Caco-2 (cell line): ENCODE measurements at regions not wholly inside any gene's neighbourhood (a gene's known extent, or its start where the extent isn't known, plus 50 kb on each side); places are given as distances from the start of the nearest gene placed in this dataset.

Experiments used
- BruUV-seq: library from RNA; stranded (reverse); fragments of 400-500 nt; replicated peaks from 2 replicates; lab custom pipeline; 2021; lab: Mats Ljungman, UMichigan
- CTCF ChIA-PET: fragments of 300-600 bp; sonication (Branson Sonifier 250); formaldehyde crosslinking; loops from one replicate; lab custom pipeline; 2022; ENCODE audit warnings: antibody characterized with exemption; lab: Charles Lee
- POLR2A ChIA-PET: fragments of 300-600 bp; sonication (Branson Sonifier 250); formaldehyde crosslinking; loops from one replicate; lab custom pipeline; 2022; ENCODE audit warnings: antibody characterized with exemption; lab: Charles Lee
- DNase-seq, 2 experiments: peaks; one replicate each; pipeline versions ENCODE4 v3.0.0 to v3.0.0-alpha.2; 2020 to 2022
- H3K27me3 ChIP-seq: replicated peaks from 2 replicates; pipeline ENCODE4 v1.6.0; 2011; ENCODE audit warnings: low read length; ENCODE audit not compliant: control insufficient read depth, insufficient read depth
- H3K36me3 ChIP-seq: 2 replicates; pipeline ENCODE4 v1.5.1; 2011; ENCODE audit warnings: low read length; ENCODE audit not compliant: control insufficient read depth, insufficient read depth
- H3K4me1 ChIP-seq: fragments of 250-450 bp; sonication (Bioruptor Pico); 2 replicates; pipeline ENCODE4 v1.5.1; 2020; ENCODE audit warnings: mild to moderate bottlenecking
- H3K4me3 ChIP-seq: 2 replicates; pipeline ENCODE4 v1.5.1; 2011; ENCODE audit warnings: low read depth, mild to moderate bottlenecking, control low read depth, low read length
- H3K9me3 ChIP-seq: fragments of 250-450 bp; sonication (Bioruptor Pico); 2 replicates; pipeline ENCODE4 v1.5.1; 2020; ENCODE audit warnings: mild to moderate bottlenecking, moderate library complexity
- H3K27ac Mint-ChIP-seq: one replicate; pipeline ENCODE4 v1.8.0; 2022; ENCODE audit warnings: mixed read lengths; ENCODE audit not compliant: unreplicated experiment
- H3K27me3 Mint-ChIP-seq: one replicate; pipeline ENCODE4 v1.8.0; 2022; ENCODE audit warnings: mixed read lengths; ENCODE audit not compliant: insufficient read depth, unreplicated experiment
- H3K36me3 Mint-ChIP-seq: one replicate; pipeline ENCODE4 v1.8.0; 2022; ENCODE audit warnings: mild to moderate bottlenecking, mixed read lengths; ENCODE audit not compliant: insufficient read depth, unreplicated experiment
- H3K4me1 Mint-ChIP-seq: one replicate; pipeline ENCODE4 v1.8.0; 2022; ENCODE audit warnings: low read depth, mixed read lengths; ENCODE audit not compliant: unreplicated experiment
- H3K4me3 Mint-ChIP-seq: one replicate; pipeline ENCODE4 v1.8.0; 2022; ENCODE audit warnings: mild to moderate bottlenecking, moderate library complexity, mixed read lengths; ENCODE audit not compliant: unreplicated experiment
- H3K9me3 Mint-ChIP-seq: one replicate; pipeline ENCODE4 v1.8.0; 2022; ENCODE audit warnings: mixed read lengths; ENCODE audit not compliant: unreplicated experiment
- CTCF ChIP-seq, 2 experiments: fragments of 200-600 bp in 1 of 2; IDR thresholded peaks; 1 replicate in 1 of 2; 2 replicates in 1 of 2; pipeline versions ENCODE4 v1.5.1 to v1.8.0; 2011 to 2022; ENCODE audit warnings: antibody characterized with exemption in 1 of 2, control low read depth in 1 of 2, inconsistent platforms in 1 of 2, low read depth in 1 of 2, low read length in 1 of 2, mild to moderate bottlenecking in 1 of 2, moderate library complexity in 1 of 2; ENCODE audit not compliant: insufficient read depth in 1 of 2, severe bottlenecking in 1 of 2, unreplicated experiment in 1 of 2
- intact Hi-C: fragments of 100-400 bp; cut with micrococcal nuclease; formaldehyde crosslinking; loops from one replicate; pipeline ENCODE4 v1.10.0; 2022; ENCODE audit not compliant: unreplicated experiment

GRCh38 chr12:114213055-114213581, 192.8 kb downstream of the TBX5 start:
- Histone ChIP-seq H3K36me3 (no peaks in the 10 kb centered on the region), H3K4me3 (no peak overlapping the region), H3K4me1 (no peaks in the 10 kb centered on the region), H3K27me3 (no peaks in the 10 kb centered on the region; the same call in 1 of the 2 replicates), H3K9me3 (no peaks in the 10 kb centered on the region)
- intact Hi-C loops, result loop anchor here (5.0 kb wide), 1 partner anchor 231 kb away; no protein-coding TSS in a partner anchor
- Mint-ChIP-seq H3K36me3 (no peaks in the 10 kb centered on the region), H3K4me1 (no peaks in the 10 kb centered on the region), H3K9me3 (no peaks in the 10 kb centered on the region), H3K27ac (no peak overlapping the region), H3K4me3 (no peak overlapping the region), H3K27me3 (peaks cover 16% of the 10 kb centered on the region)
- POLR2A ChIA-PET, result no interaction called here
- BruUV-seq, result no TSS peak
- peak; percentile 16 to 17 for TF ChIP-seq CTCF (IDR thresholded peaks at IDR 0.05; ENCODE audit: insufficient read depth in 1 of 2, low read depth in 1 of 2, low read length in 1 of 2, severe bottlenecking in 1 of 2, unreplicated experiment in 1 of 2)
- DNase-seq, result no peak
- CTCF ChIA-PET, result interaction anchor here (1.1 kb wide), 1 partner anchor 233 kb away, joined by 6 read pairs; no protein-coding TSS in a partner anchor

- Histone ChIP-seq H3K4me1 (no peaks in the 10 kb centered on the region), H3K4me3 (no peak overlapping the region), H3K36me3 (no peaks in the 10 kb centered on the region), H3K9me3 (no peaks in the 10 kb centered on the region), H3K27me3 (no peaks in the 10 kb centered on the region; the same call in 1 of the 2 replicates)
- no peak overlapping the region for H3K27ac Mint-ChIP-seq
- H3K36me3 Mint-ChIP-seq, result no peaks in the 10 kb centered on the region
- H3K4me1 Mint-ChIP-seq, result no peaks in the 10 kb centered on the region
- ChIA-PET POLR2A (no interaction called here), CTCF (no interaction called here)
- BruUV-seq, result no TSS peak
- no peak overlapping the region for H3K4me3 Mint-ChIP-seq
- intact Hi-C loops, result loop anchor here (5.0 kb wide), 1 partner anchor 228 kb away; no protein-coding TSS in a partner anchor
- no peaks in the 10 kb centered on the region for H3K9me3 Mint-ChIP-seq
- peaks cover 8% of the 10 kb centered on the region for H3K27me3 Mint-ChIP-seq
- no peak for TF ChIP-seq CTCF (IDR thresholded peaks at IDR 0.05; ENCODE audit: insufficient read depth in 1 of 2, low read depth in 1 of 2, low read length in 1 of 2, severe bottlenecking in 1 of 2, unreplicated experiment in 1 of 2)
- DNase-seq, result no peak
Observed at GRCh38 chr12:114209861-114210260, 196.1 kb downstream of the TBX5 start.

- no peaks in the 10 kb centered on the region for H3K36me3 ChIP-seq
- H3K27ac Mint-ChIP-seq, result no peak overlapping the region
- no peaks in the 10 kb centered on the region for H3K4me1 ChIP-seq
- H3K4me1 Mint-ChIP-seq, result no peaks in the 10 kb centered on the region
- no TSS peak for BruUV-seq
- H3K4me3 Mint-ChIP-seq, result no peak overlapping the region
- no peak overlapping the region for H3K4me3 ChIP-seq
- H3K36me3 Mint-ChIP-seq, result no peaks in the 10 kb centered on the region
- no peak for DNase-seq
- POLR2A ChIA-PET, result no interaction called here
- H3K9me3 Mint-ChIP-seq, result no peaks in the 10 kb centered on the region
- no peaks in the 10 kb centered on the region for H3K9me3 ChIP-seq
- intact Hi-C loops, result no loop called here
- CTCF ChIA-PET, result no interaction called here
- H3K27me3 Mint-ChIP-seq, result peaks cover 11% of the 10 kb centered on the region
- TF ChIP-seq CTCF (IDR thresholded peaks at IDR 0.05; ENCODE audit: insufficient read depth in 1 of 2, low read depth in 1 of 2, low read length in 1 of 2, severe bottlenecking in 1 of 2, unreplicated experiment in 1 of 2), result no peak
- no peaks in the 10 kb centered on the region for H3K27me3 ChIP-seq
Observed at GRCh38 chr12:114206525-114206924, 199.4 kb downstream of the TBX5 start.
